Adrenal gland (tissue), 9 donors: ENCODE measurements at regions not wholly inside any gene's neighbourhood (a gene's known extent, or its start where the extent isn't known, plus 50 kb on each side); places are given as distances from the start of the nearest gene placed in this dataset.

ENCODE experiments used
- DNase-seq, 7 donors: peaks; one replicate each; pipeline ENCODE4 v3.0.0-alpha.2; 2019 to 2020
- H3K27ac ChIP-seq, 5 donors: fragments of 200-600 bp; sonication (generic) in 4 of 5; 1 replicate in 3 of 5; 2 replicates in 2 of 5; pipeline versions ENCODE4 v1.5.1 to v1.8.0; 2016 to 2020; ENCODE audit warnings: mild to moderate bottlenecking in 1 of 5
- H3K27me3 ChIP-seq: fragments of 200-600 bp; 2 replicates; pipeline ENCODE4 v1.8.0; 2021
- H3K36me3 ChIP-seq, 2 donors: fragments of 200-600 bp; replicated peaks in 1 of 2; 1 replicate in 1 of 2; 2 replicates in 1 of 2; pipeline versions ENCODE4 v1.5.1 to v1.8.0; 2018 to 2022
- H3K4me1 ChIP-seq, 2 donors: fragments of 200-600 bp; replicated peaks in 1 of 2; 1 replicate in 1 of 2; 2 replicates in 1 of 2; pipeline versions ENCODE4 v1.5.1 to v1.8.0; 2018 to 2021
- H3K4me3 ChIP-seq, 4 donors: fragments of 200-600 bp; sonication (generic) in 3 of 4; one replicate each; pipeline ENCODE4 v1.5.1; 2016 to 2018
- H3K9me3 ChIP-seq, 3 donors: fragments of 200-600 bp; sonication (generic) in 1 of 3; replicated peaks in 1 of 3; 1 replicate in 2 of 3; 2 replicates in 1 of 3; pipeline versions ENCODE4 v1.5.1 to v1.8.0; 2016 to 2021
- CTCF ChIP-seq, 6 experiments: fragments of 450-650 bp in 4 of 6; fragments of 200-600 bp in 2 of 6; sonication (generic) in 1 of 6; IDR thresholded peaks; 1 replicate in 5 of 6; 2 replicates in 1 of 6; pipeline versions ENCODE4 v1.5.1 to v1.8.0; 2016 to 2021; ENCODE audit warnings: antibody characterized with exemption in 6 of 6, mild to moderate bottlenecking in 2 of 6, moderate library complexity in 1 of 6
- POLR2A ChIP-seq, 2 donors: fragments of 450-650 bp; IDR thresholded peaks; one replicate each; pipeline ENCODE4 v1.6.1; 2017; ENCODE audit warnings: antibody characterized with exemption in 2 of 2, mild to moderate bottlenecking in 2 of 2, moderate library complexity in 1 of 2
- WGBS, 4 donors: extraction: QIAGEN DNeasy Blood & Tissue Kit in 2 of 4; methylation state at CpG; one replicate each; pipeline versions ENCODE4 v1.1.5 to v1.1.7; 2013 to 2017; 5-methylcytosine and 5-hydroxymethylcytosine counted together
- intact Hi-C, 2 donors: fragments of 100-400 bp; cut with DNase I; formaldehyde crosslinking; loops; one replicate each; pipeline versions ENCODE4 v1.14.1 to v1.15.0; 2022 to 2023
- donor health status: healthy with polysubstance abuse.
- donor health status: Bipolar disorder and iron deficiency.
- donor health status: DM: yes; HTN: yes; CAD: no.
- donor health status: DM: no; HTN: no; CAD: no.
- donor health status: DM: no; HTN: no; CAD: no.

DNA sequence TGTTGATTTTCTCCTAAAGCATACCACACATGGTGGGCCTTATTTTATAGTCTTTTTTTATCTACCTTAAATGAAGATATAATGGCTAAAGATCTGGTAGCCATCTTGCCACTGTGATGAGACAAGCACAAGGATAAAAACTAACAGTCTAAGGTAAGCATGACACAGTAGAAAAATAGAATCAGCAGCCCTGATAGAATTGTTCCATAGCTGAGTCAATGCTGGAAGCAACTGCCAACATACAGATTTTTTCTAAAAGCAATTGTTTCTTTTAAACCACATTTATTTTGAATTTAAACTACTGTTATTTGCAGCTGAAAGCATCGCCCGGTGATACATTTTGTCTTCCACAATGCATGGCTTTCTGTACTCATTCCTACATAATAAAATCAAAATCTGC is 1091.5 kb upstream of the CHAC2 start:
- no peak overlapping the region for H3K4me3 ChIP-seq
- H3K36me3 ChIP-seq, result no peaks in the 10 kb centered on the region
- no peaks in the 10 kb centered on the region for H3K9me3 ChIP-seq
- no peak for DNase-seq
- H3K4me1 ChIP-seq, result no peaks in the 10 kb centered on the region
- TF ChIP-seq CTCF (IDR thresholded peaks at IDR 0.05) (no peak), POLR2A (IDR thresholded peaks at IDR 0.05) (no peak)
- H3K27ac ChIP-seq, result no peak overlapping the region
- intact Hi-C loops, result no loop called here
- H3K27me3 ChIP-seq, result no peaks in the 10 kb centered on the region
- 82 to 93% (median 86%) methylated on average over 2 of the region's 2 CpGs for WGBS, 4 donors

GRCh38 chr2:52668724-52669123 is 1098.9 kb upstream of the CHAC2 start:
- H3K36me3 ChIP-seq, result no peaks in the 10 kb centered on the region
- no peak overlapping the region for H3K27ac ChIP-seq
- DNase-seq, result no peak
- H3K4me3 ChIP-seq, result no peak overlapping the region
- WGBS, 4 donors, result 81 to 100% (median 92%) methylated on average over 1 of the region's 1 CpG
- intact Hi-C loops, result no loop called here
- H3K4me1 ChIP-seq, result no peaks in the 10 kb centered on the region
- H3K27me3 ChIP-seq, result no peaks in the 10 kb centered on the region
- H3K9me3 ChIP-seq, result no peaks in the 10 kb centered on the region
- TF ChIP-seq CTCF (IDR thresholded peaks at IDR 0.05), result no peak

- TF ChIP-seq POLR2A (IDR thresholded peaks at IDR 0.05) (no peak), CTCF (IDR thresholded peaks at IDR 0.05) (no peak)
- no peaks in the 10 kb centered on the region for H3K27me3 ChIP-seq
- peaks cover 0 to 4% (median 0%) of the 10 kb centered on the region in 3 donors for H3K9me3 ChIP-seq
- DNase-seq, result no peak
- H3K4me3 ChIP-seq, result no peak overlapping the region
- intact Hi-C loops, result no loop called here
- 78 to 83% (median 81%) methylated on average over 3 of the region's 3 CpGs for WGBS, 4 donors
- H3K36me3 ChIP-seq, result no peaks in the 10 kb centered on the region
- H3K4me1 ChIP-seq, result no peaks in the 10 kb centered on the region
- no peak overlapping the region for H3K27ac ChIP-seq
Measured at GRCh38 chr2:52659546-52659945, 1108.1 kb upstream of the CHAC2 start.

GRCh38 chr2:52658598-52658997 is 1109.0 kb upstream of the CHAC2 start:
- 7 to 15% (median 12%) methylated on average over 1 of the region's 1 CpG for WGBS, 4 donors
- no peak overlapping the region for H3K4me3 ChIP-seq
- no peak overlapping the region for H3K27ac ChIP-seq
- no peak for TF ChIP-seq POLR2A (IDR thresholded peaks at IDR 0.05)
- no peak for TF ChIP-seq CTCF (IDR thresholded peaks at IDR 0.05)
- no peak for DNase-seq
- H3K4me1 ChIP-seq, result no peaks in the 10 kb centered on the region
- no peaks in the 10 kb centered on the region for H3K36me3 ChIP-seq
- no peaks in the 10 kb centered on the region for H3K27me3 ChIP-seq
- H3K9me3 ChIP-seq, result peaks cover 0 to 4% (median 0%) of the 10 kb centered on the region in 3 donors
- intact Hi-C loops, result no loop called here
